Caco-2 (cell line): ENCODE measurements at regions not wholly inside any gene's neighbourhood (a gene's known extent, or its start where the extent isn't known, plus 50 kb on each side); places are given as distances from the start of the nearest gene placed in this dataset.
A peak's percentile ranks its signal among the peaks of the same experiment; 100 is the strongest.

Source experiments
- BruUV-seq: library from RNA; stranded (reverse); fragments of 400-500 nt; replicated peaks from 2 replicates; lab custom pipeline; 2021; lab: Mats Ljungman, UMichigan
- CTCF ChIA-PET: fragments of 300-600 bp; sonication (Branson Sonifier 250); formaldehyde crosslinking; loops from one replicate; lab custom pipeline; 2022; ENCODE audit warnings: antibody characterized with exemption; lab: Charles Lee
- POLR2A ChIA-PET: fragments of 300-600 bp; sonication (Branson Sonifier 250); formaldehyde crosslinking; loops from one replicate; lab custom pipeline; 2022; ENCODE audit warnings: antibody characterized with exemption; lab: Charles Lee
- DNase-seq, 2 experiments: peaks; one replicate each; pipeline versions ENCODE4 v3.0.0 to v3.0.0-alpha.2; 2020 to 2022
- H3K27me3 ChIP-seq: replicated peaks from 2 replicates; pipeline ENCODE4 v1.6.0; 2011; ENCODE audit warnings: low read length; ENCODE audit not compliant: control insufficient read depth, insufficient read depth
- H3K36me3 ChIP-seq: 2 replicates; pipeline ENCODE4 v1.5.1; 2011; ENCODE audit warnings: low read length; ENCODE audit not compliant: control insufficient read depth, insufficient read depth
- H3K4me1 ChIP-seq: fragments of 250-450 bp; sonication (Bioruptor Pico); 2 replicates; pipeline ENCODE4 v1.5.1; 2020; ENCODE audit warnings: mild to moderate bottlenecking
- H3K4me3 ChIP-seq: 2 replicates; pipeline ENCODE4 v1.5.1; 2011; ENCODE audit warnings: low read depth, mild to moderate bottlenecking, control low read depth, low read length
- H3K9me3 ChIP-seq: fragments of 250-450 bp; sonication (Bioruptor Pico); 2 replicates; pipeline ENCODE4 v1.5.1; 2020; ENCODE audit warnings: mild to moderate bottlenecking, moderate library complexity
- H3K27ac Mint-ChIP-seq: one replicate; pipeline ENCODE4 v1.8.0; 2022; ENCODE audit warnings: mixed read lengths; ENCODE audit not compliant: unreplicated experiment
- H3K27me3 Mint-ChIP-seq: one replicate; pipeline ENCODE4 v1.8.0; 2022; ENCODE audit warnings: mixed read lengths; ENCODE audit not compliant: insufficient read depth, unreplicated experiment
- H3K36me3 Mint-ChIP-seq: one replicate; pipeline ENCODE4 v1.8.0; 2022; ENCODE audit warnings: mild to moderate bottlenecking, mixed read lengths; ENCODE audit not compliant: insufficient read depth, unreplicated experiment
- H3K4me1 Mint-ChIP-seq: one replicate; pipeline ENCODE4 v1.8.0; 2022; ENCODE audit warnings: low read depth, mixed read lengths; ENCODE audit not compliant: unreplicated experiment
- H3K4me3 Mint-ChIP-seq: one replicate; pipeline ENCODE4 v1.8.0; 2022; ENCODE audit warnings: mild to moderate bottlenecking, moderate library complexity, mixed read lengths; ENCODE audit not compliant: unreplicated experiment
- H3K9me3 Mint-ChIP-seq: one replicate; pipeline ENCODE4 v1.8.0; 2022; ENCODE audit warnings: mixed read lengths; ENCODE audit not compliant: unreplicated experiment
- CTCF ChIP-seq, 2 experiments: fragments of 200-600 bp in 1 of 2; IDR thresholded peaks; 1 replicate in 1 of 2; 2 replicates in 1 of 2; pipeline versions ENCODE4 v1.5.1 to v1.8.0; 2011 to 2022; ENCODE audit warnings: antibody characterized with exemption in 1 of 2, control low read depth in 1 of 2, inconsistent platforms in 1 of 2, low read depth in 1 of 2, low read length in 1 of 2, mild to moderate bottlenecking in 1 of 2, moderate library complexity in 1 of 2; ENCODE audit not compliant: insufficient read depth in 1 of 2, severe bottlenecking in 1 of 2, unreplicated experiment in 1 of 2
- intact Hi-C: fragments of 100-400 bp; cut with micrococcal nuclease; formaldehyde crosslinking; loops from one replicate; pipeline ENCODE4 v1.10.0; 2022; ENCODE audit not compliant: unreplicated experiment

GRCh38 chr12:131454418-131455217, 256.3 kb upstream of the SFSWAP start:
- Histone ChIP-seq H3K27me3 (no peaks in the 10 kb centered on the region), H3K4me3 (no peak overlapping the region), H3K36me3 (no peaks in the 10 kb centered on the region), H3K9me3 (no peaks in the 10 kb centered on the region), H3K4me1 (no peaks in the 10 kb centered on the region)
- CTCF ChIA-PET = interaction anchor here (0.5 to 2.0 kb wide), 3 partner anchors 322 to 537 kb away, joined by 3 to 8 read pairs (median 6); no protein-coding TSS in a partner anchor
- Mint-ChIP-seq H3K27me3 (peaks cover 18% of the 10 kb centered on the region), H3K27ac (no peak overlapping the region), H3K4me3 (no peak overlapping the region), H3K9me3 (no peaks in the 10 kb centered on the region), H3K36me3 (no peaks in the 10 kb centered on the region), H3K4me1 (no peaks in the 10 kb centered on the region)
- POLR2A ChIA-PET = no interaction called here
- peak; percentile 66 to 71 for DNase-seq
- BruUV-seq = no TSS peak
- intact Hi-C loops = loop anchor here (5.0 kb wide), 1 partner anchor 537 kb away; no protein-coding TSS in a partner anchor
- TF ChIP-seq CTCF (IDR thresholded peaks at IDR 0.05; ENCODE audit: insufficient read depth in 1 of 2, low read depth in 1 of 2, low read length in 1 of 2, severe bottlenecking in 1 of 2, unreplicated experiment in 1 of 2) = peak; percentile 72 to 75

GRCh38 chr12:131455218-131455506, 255.7 kb upstream of the SFSWAP start:
- no peak overlapping the region for H3K4me3 ChIP-seq

GRCh38 chr12:131455581-131456110, 255.2 kb upstream of the SFSWAP start:
- ChIA-PET POLR2A (no interaction called here), CTCF (interaction anchor here (2.0 kb wide), 1 partner anchor 351 kb away, joined by 8 read pairs; no protein-coding TSS in a partner anchor)
- H3K4me3 Mint-ChIP-seq = no peak overlapping the region
- no peaks in the 10 kb centered on the region for H3K4me1 Mint-ChIP-seq
- H3K27me3 Mint-ChIP-seq = peaks cover 19% of the 10 kb centered on the region
- no TSS peak for BruUV-seq
- no peaks in the 10 kb centered on the region for H3K36me3 Mint-ChIP-seq
- Histone ChIP-seq H3K9me3 (no peaks in the 10 kb centered on the region), H3K4me1 (no peaks in the 10 kb centered on the region), H3K27me3 (no peaks in the 10 kb centered on the region), H3K4me3 (no peak overlapping the region), H3K36me3 (no peaks in the 10 kb centered on the region)
- H3K9me3 Mint-ChIP-seq = no peaks in the 10 kb centered on the region
- no peak overlapping the region for H3K27ac Mint-ChIP-seq
- no peak for DNase-seq
- intact Hi-C loops = no loop called here
- no peak for TF ChIP-seq CTCF (IDR thresholded peaks at IDR 0.05; ENCODE audit: insufficient read depth in 1 of 2, low read depth in 1 of 2, low read length in 1 of 2, severe bottlenecking in 1 of 2, unreplicated experiment in 1 of 2)

More at GRCh38 chr12:131455218-131455506, 255.7 kb upstream of the SFSWAP start:
- H3K27me3 ChIP-seq = no peaks in the 10 kb centered on the region
- no peaks in the 10 kb centered on the region for H3K36me3 ChIP-seq
- no TSS peak for BruUV-seq
- Mint-ChIP-seq H3K36me3 (no peaks in the 10 kb centered on the region), H3K9me3 (no peaks in the 10 kb centered on the region), H3K4me3 (no peak overlapping the region), H3K27me3 (peaks cover 19% of the 10 kb centered on the region), H3K4me1 (no peaks in the 10 kb centered on the region), H3K27ac (no peak overlapping the region)
- no peak for DNase-seq
- intact Hi-C loops = no loop called here
- CTCF ChIA-PET = interaction anchor here (1.0 to 2.0 kb wide), 2 partner anchors 323 to 351 kb away, joined by 3 to 8 read pairs; no protein-coding TSS in a partner anchor
- H3K9me3 ChIP-seq = no peaks in the 10 kb centered on the region
- no peaks in the 10 kb centered on the region for H3K4me1 ChIP-seq
- no peak for TF ChIP-seq CTCF (IDR thresholded peaks at IDR 0.05; ENCODE audit: insufficient read depth in 1 of 2, low read depth in 1 of 2, low read length in 1 of 2, severe bottlenecking in 1 of 2, unreplicated experiment in 1 of 2)
- POLR2A ChIA-PET = no interaction called here
